ENCODE measurements at regions not wholly inside any gene's neighbourhood (a gene's known extent, or its start where the extent isn't known, plus 50 kb on each side); places are given as distances from the start of the nearest gene placed in this dataset.
"Not testable (repeated sequence)": the region's sequence is repeated elsewhere in the genome, so short reads cannot be mapped to it uniquely, and the experiment has no call there.

GRCh38 chr20:5452691-5453090 lies 135.9 kb upstream of the PROKR2 start:
- not testable (repeated sequence) for TF ChIP-seq CTCF (IDR thresholded peaks at IDR 0.05; ENCODE audit: low read depth, low read length, missing input control); EGR1 (IDR thresholded peaks at IDR 0.05; ENCODE audit: low read depth in 2 of 2); ZBTB33 (IDR thresholded peaks at IDR 0.05); YY1 (IDR thresholded peaks at IDR 0.05); SP1 (IDR thresholded peaks at IDR 0.05); MAX (IDR thresholded peaks at IDR 0.05); REST (IDR thresholded peaks at IDR 0.05); RAD21 (IDR thresholded peaks at IDR 0.05); RXRA (IDR thresholded peaks at IDR 0.05); GABPA (IDR thresholded peaks at IDR 0.05 in 1 of 2, conservative IDR thresholded peaks at IDR 0.05 in 1 of 2); FOXA1 (IDR thresholded peaks at IDR 0.05); TAF1 (conservative IDR thresholded peaks at IDR 0.05)

All from liver (tissue), 3 donors.